HG02571 (cell line): ENCODE measurements at regions not wholly inside any gene's neighbourhood (a gene's known extent, or its start where the extent isn't known, plus 50 kb on each side); places are given as distances from the start of the nearest gene placed in this dataset.
A peak's percentile ranks its signal among the peaks of the same experiment; 100 is the strongest.
"Not testable (repeated sequence)": the region's sequence is repeated elsewhere in the genome, so short reads cannot be mapped to it uniquely, and the experiment has no call there.

Experiments used
- ATAC-seq: cut with Tn5 transposase; IDR thresholded peaks from one replicate; pipeline ENCODE4 v1.9.1; 2021; ENCODE audit warnings: mild to moderate bottlenecking, moderate library complexity; ENCODE audit not compliant: unreplicated experiment

DNA sequence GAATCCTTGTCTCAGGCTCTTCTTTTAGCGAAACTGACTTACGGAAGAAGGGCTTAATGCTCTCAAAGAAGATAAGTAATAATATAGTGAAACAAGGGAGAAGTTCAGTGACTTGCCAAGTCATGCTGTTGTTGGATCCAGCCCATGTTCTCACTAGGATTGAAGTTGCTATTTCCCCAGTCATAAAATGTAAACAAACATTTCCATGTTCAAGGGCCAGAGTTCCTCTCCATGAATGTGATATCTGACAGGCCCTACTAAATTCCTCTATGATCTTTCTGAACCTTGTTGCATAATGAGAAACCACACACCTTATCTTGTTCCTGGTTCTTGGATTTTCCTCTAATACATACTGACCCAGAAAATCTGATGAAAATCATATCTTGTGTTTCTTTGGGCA, 876.5 kb upstream of the B3GALT2 start:
- no peak for ATAC-seq

DNA sequence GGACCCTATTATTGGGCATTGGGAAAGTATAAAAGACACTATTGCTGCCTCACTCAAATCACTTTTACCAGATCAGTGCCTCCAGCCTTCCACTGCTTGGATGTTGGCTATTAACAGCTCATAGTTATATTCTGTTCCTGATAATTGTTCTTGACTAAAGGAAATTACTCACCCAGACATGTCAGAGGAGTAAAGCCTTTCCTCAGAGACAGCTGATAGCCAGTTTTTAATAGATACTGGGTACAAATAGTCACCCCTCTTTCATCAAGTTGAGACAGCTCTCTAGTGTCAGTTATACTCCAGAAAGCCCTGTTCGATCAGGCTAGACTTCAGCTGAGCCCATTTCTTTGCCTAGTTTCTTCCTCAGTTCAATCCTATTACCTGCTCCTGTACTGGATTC, 876.1 kb upstream of the B3GALT2 start:
- no peak for ATAC-seq

DNA sequence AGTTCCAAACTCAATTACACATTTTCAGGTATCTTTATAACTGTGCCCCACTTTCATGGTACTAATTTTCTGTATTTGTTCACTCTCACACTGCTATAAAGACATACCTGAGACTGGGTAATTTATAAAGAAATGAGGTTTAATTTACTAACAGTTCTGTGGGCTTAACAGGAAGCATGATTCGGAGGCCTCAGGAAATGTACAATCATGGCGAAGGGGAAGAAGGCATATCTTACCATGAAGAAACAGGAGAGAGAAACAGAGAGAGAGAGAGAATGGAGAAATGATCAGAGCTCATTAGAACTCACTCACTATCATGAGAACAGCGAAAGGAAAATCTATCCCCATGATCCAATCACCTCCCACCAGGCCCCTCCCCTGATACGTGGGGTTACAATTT, 874.1 kb upstream of the B3GALT2 start:
- ATAC-seq: no peak

DNA sequence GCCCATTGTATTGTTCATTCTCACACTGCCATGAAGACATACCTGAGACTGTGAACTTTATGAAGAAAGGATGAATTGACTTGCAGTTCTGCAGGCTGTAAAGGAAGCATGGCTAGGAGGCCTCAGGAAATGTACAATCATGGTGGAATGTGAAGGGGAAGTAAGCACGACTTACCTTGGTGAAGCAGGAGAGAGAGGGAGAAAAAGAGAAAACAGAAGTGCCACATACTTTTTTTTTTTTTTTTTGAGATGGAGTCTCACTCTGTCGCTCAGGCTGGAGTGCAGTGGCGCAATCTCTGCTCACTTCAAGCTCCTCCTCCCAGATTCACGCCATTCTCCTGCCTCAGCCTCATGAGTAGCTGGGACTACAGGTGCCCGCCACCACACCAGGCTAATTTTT, 871.9 kb upstream of the B3GALT2 start:
- ATAC-seq: not testable (repeated sequence)

DNA sequence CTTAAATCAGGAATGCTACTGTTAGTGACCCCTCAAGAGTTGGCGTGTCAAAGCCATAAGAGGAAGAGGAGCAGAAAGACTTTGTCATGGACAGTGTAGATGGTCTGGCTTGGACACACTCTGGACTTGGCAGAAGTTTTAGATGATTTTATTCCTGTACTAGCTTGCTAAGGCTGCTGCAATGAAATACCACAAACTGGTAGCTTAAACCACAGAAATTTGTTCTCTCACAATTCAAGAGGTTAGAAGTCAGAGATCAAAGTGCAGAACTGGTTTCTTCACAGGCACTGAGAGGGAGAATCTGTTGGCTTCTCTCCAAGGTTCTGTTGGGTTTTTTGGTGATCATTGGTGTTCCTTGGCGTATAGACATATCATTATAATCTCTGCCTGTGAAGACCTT, 869.8 kb upstream of the B3GALT2 start:
- ATAC-seq: no peak

DNA sequence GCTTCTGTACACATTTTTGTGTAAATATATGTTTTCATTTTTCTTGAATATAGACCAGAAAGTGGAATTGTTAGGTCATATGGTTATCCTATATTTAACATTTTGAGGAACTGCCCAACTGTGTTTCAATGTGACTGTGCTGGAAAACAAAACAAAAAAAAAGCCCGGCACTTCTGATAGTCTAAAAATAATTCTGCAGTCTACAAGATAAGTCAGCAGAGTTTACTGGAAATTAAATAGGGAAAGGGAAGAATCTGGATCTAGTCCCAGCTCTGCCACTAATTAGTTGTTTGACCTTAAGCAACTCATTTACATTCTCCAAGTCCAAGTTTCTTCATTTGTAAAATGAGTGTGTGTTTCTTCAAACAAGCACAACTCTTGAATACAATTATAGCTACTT, 869.1 kb upstream of the B3GALT2 start:
- ATAC-seq: no peak

DNA sequence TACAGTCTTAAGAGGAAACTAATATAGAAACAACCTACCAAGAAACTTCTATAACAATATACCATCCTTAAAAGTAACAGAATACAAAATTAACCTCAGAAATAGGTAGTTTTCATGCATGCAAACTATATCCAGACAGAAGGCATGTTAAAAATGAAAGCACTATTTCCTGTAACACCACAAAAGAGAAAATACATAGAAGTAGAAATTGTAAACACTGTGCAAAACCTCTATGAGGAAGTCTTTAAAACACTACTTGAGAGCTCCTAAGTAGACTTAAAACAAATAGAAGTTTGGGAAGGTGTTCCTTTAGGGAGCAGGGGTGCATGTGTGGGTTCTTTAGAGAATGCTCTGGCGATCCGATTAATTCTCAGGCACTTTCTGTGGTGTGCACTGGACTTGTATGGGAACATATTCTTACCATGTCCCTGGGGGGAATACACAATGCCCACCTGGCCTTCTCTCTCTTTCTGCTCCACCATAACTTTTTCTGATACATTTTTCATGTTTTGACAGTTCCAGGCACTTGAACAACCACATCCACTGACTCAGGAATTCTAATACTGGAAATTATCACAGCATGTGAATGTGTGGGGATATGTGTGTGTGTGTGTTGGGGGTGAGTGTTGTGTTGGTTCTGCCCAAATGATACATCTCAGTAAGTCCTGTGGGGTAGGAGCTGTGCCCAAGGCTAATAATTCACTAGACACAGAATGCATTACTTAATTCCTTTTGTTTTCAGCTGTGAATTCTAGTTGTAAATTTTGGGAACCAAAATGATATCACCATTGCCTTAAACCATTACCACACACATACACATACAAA, 866.3 kb upstream of the B3GALT2 start:
- ATAC-seq: peak; percentile 53

DNA sequence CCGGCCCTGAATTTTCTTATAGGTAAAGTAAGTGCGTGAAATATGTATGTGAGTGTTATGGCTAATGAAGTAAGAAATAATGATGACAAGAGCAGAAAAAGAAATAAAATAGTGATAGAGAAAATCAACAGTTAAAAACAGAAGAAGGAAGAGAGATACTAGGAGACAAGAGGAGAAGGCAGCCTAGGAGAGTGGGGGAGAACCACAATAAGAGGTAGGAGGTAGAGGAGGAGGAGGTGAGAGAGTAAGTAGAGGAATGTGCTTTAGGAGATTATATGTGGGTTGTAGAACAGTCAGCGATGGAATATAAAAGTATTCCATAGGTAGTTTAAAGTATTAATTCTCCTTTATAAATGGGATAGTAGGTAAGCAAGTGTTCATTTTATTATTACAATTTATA, 861.5 kb upstream of the B3GALT2 start:
- no peak for ATAC-seq

DNA sequence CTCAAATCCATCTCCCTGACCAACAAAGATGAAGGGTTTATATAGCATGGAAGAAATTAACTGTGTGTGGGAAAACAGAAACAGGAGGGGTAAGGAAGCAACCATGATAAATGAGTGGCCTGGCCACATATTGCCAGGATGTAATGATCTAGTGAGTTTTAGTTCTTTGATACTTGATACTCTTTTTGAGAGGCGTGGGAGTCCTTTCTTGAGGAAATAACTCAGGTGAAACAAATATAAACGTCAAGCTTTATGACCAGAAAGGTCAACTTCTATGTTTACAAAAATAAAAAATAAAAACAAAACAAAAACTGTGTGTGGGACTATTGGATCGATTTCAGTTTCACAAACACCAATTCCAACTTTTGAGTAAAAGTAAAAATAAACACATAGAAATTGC, 860.8 kb upstream of the B3GALT2 start:
- ATAC-seq: no peak

DNA sequence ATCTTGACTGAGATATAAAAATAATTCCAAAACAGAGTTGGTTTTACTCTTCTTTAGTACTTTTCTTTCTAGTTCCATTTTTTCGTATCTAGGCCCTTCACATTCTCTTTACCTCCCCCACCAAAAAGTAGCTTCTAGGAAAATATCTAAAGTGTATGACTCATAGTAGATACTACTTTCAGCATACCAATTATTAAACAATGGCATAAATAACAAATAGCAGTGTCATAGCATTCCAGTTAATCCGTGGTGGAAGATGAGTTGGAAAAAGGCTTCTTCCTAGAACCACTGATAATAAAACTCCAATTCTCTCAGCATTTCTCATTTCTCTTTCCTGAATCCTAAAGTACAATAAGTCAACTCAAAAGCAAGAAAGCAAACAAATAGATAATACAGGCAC, 859.0 kb upstream of the B3GALT2 start:
- ATAC-seq: no peak

DNA sequence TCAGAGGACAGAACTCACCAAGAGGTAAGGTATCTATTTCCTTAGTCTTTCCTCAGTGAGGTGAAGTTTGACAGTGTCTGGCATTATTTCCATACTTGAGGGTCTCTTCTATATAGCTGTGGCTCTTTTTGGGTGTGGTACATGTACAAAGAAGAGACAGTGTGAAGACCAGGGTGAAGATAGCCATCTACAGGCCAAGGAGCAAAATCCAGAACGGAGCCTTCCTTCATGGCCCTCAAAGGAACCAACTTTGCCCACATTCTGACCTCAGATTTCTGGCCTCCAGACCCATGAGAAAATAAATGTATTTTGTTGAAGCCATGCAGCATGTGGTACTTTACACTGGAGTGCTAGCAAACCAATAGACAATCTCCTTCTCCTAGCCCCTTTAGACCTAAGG, 858.5 kb upstream of the B3GALT2 start:
- no peak for ATAC-seq

DNA sequence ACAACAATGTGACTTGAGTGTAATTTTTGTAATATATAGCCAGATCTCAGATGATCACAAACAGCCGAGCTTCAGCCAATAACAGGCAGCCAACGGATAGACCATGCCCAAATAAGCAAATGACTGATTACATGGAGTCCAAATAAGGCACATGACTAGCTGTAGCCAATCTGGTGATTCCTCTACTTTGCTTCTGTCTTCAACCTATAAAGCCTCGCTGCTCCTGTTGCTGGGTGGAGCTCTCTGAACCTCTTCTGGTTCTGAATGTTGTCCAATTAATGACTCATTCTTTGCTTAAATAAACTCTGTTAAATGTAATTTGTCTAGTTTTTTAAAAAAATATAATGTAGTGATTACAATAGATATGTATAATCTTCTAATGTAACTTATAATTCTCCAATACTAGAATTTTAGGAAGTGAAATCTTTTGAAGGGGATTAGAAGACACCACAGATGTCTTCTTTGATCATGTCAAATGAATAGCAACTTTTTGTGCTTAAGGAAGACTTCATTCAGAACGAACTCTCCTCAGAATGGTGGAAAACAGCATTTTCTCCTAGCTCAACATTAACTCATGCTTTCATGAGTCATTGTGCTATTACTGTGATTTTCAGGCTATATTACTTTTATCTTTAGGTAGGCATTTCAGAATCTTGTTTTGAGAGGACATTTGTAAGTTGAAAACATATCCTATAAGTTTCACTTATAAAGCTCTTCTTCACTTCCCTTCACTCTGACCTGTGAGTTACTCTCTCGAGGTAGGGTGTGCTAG, 857.8 kb upstream of the B3GALT2 start:
- no peak for ATAC-seq

DNA sequence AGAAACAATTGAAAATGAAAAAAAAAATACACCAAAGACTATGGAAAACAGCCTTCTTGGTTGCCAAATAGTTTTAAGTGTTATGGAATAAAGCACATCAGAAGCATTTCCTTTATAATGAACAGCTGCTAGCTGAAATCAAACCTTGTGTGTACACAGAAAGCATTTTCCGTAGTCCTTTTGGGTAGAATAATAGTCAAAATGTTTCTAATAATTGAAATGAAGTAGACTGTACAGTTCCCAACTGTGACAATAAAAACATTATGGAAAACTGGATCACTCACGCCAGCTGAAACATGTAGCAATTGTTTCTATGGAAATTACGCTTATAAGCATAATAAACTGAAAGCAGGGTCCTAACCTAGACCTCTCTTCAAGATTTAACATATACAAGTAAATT, 856.3 kb upstream of the B3GALT2 start:
- ATAC-seq: no peak

DNA sequence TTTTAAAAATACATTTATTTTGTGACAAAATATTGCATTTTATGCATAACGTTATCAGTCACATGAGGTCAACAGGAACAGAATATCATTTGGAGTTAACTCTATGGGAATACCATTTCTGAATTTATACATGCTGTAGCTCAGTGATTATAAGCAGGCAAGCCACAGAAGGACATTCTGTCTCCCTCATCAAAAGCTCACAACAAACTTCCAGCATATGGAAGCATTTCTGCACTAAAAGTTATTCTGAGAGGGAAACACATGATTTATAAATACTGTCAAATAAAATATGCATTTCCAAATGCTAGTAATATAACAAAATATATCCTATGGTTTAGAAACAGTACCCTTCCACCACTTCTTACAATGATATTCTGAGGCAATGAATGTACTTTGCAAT, 854.1 kb upstream of the B3GALT2 start:
- ATAC-seq: no peak

DNA sequence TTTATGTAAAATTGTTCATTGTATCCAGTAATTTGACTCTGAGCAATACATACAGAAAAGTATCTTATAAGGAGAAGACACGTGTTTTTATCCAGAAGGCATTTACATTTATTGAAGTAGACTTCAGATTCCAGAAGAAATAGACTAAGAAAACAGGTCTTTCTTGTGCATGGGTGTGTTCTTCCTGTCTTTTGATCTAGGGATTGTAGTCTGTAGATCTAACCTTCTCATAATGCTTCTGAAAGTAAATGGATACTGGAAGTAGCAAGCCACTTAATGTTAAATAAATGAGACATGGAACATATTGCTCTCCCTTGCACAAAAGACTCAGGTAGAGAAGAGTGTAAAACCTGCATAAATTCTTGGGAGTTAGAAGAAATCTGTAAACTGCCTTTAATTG, 853.2 kb upstream of the B3GALT2 start:
- ATAC-seq: no peak

DNA sequence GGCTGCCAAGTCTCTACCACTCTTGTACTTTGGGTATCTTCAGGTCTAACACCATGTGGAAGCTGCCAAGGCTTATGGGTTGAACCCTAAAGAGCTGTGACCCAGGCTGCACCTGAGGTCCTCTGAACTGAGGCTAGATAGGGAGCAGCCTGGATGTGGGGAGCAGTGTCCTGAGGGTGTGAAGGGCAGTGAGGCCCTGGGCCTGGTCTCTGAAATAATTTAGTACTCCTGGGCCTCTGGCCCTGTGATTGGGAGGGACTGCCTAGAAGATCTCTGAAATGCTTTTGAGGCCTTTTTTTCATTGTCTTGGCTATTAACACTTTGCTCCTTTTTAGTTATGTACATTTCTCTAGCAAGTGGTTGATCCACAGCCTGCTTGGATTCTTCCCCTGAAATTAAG, 847.2 kb upstream of the B3GALT2 start:
- no peak for ATAC-seq

DNA sequence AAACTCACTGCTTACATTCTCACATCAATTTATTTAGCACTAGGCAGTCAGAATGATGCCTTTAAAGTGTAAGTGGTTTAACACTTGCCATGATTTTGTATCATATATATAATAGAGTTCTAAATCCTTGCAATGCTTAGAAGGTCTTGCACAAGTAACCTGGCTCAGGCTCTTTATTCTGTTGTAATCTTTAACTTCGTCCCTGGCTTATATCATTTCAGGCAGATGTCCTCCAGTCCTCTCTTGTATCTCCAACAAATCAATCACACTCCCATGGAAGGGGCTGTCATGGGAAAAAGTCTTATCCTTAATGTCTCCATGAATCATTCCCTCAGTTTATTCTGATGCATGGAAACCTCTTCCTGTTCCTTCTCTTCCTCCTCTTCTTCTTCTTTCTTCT, 841.6 kb upstream of the B3GALT2 start:
- ATAC-seq: no peak

DNA sequence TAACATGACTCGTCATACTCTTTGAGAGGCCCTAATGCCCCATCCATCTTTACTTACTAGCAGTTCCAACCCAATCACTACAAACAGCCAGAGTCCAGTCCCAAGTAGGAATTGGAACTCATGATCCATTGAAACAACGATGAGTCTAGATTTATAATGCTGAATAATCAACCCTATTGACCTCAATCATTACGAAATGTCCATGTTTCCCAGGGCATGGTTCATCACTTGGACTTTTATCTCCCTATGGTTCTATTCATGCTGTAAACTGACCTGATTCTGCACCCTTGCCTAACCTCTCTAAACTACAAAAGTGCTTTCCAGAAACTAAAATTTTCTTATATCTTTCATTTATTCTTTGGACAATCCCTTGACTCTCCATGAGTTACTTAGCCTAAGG, 840.0 kb upstream of the B3GALT2 start:
- no peak for ATAC-seq

DNA sequence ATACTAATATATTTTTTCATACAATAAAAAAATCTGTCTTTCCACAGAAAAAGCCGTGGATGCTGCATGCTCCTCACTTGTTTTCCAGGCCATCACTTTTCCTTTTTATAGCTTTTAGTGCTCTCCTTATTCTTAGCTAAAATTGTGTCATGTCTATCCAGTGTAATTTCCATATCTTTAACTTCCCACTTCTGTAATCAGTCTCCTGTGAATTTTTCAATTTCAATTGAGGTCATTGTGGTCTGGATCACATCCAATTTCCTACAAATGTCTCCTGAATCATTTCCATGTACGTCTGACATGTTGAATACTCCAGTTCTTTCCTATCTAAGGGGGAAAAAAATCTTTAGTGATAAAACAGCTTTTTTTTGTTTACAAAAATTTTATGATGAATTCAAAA, 838.2 kb upstream of the B3GALT2 start:
- no peak for ATAC-seq

DNA sequence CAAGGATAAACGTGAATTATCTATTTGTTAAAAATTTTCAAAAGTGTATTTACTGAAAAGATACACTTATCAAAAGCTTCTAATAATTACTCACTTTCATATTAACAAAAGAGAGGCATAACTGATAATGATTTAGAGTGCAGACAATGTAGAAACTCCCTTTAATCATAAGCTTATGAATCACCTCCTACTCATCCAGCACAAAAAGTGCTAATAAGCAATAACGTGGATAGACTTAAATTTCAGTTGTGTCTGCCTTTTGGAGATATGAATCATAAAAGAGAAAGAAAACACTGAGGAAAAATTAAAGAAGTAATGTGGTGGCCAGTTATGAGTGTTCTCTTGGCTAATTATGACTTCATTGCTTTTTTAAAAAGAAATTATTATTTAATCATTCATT, 827.6 kb upstream of the B3GALT2 start:
- no peak for ATAC-seq

DNA sequence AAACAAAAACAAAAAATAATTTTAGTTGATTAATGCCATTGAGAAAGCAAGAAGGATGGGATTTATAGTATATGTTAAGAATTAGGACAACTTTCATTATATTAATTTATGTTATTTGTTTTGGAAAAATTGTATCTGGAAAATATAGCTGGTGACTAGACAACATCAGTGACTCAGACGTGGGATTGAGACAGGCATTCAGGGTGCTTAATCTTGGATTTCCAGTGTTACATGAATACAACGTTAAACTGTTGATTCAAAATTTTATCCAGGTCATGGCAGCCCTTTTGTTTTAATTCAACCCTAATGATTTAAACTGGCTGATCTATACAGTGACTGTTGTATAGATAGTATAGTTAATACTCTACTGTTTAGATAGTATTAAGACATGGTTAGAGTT, 827.1 kb upstream of the B3GALT2 start:
- no peak for ATAC-seq

DNA sequence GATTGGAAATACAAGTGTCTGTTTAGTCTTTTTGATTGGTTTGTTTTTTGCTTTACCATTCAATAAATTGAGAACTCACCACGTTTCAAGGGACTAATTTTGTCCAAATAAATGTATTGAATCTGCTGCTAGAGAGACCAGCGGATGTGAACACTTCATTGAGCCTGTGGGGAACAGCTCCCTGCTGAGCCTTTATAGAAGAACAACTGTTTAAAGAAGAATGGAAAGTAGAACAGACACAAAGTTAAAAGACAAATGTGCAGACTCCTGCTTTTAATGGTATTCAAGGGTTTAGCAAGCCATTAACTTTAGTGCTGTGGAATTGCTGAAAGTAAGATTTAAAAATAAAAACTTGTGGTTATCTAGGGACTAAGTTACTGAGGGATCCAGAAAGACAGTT, 817.7 kb upstream of the B3GALT2 start:
- ATAC-seq: no peak
